Astrocyte (in vitro differentiated cells and primary cell): ENCODE measurements at regions not wholly inside any gene's neighbourhood (a gene's known extent, or its start where the extent isn't known, plus 50 kb on each side); places are given as distances from the start of the nearest gene placed in this dataset.

Experiments
- CTCF ChIP-seq: IDR thresholded peaks from 2 replicates; pipeline ENCODE4 v1.5.1; 2011; ENCODE audit warnings: low read depth, mild to moderate bottlenecking, inconsistent platforms, low read length, moderate library complexity; ENCODE audit not compliant: insufficient read depth
- EZH2 ChIP-seq: IDR thresholded peaks from 2 replicates; pipeline ENCODE4 v1.6.1; 2012; ENCODE audit warnings: mild to moderate bottlenecking, low read length, inconsistent platforms; ENCODE audit not compliant: insufficient read depth

- no peak for TF ChIP-seq CTCF
- TF ChIP-seq EZH2 = no peak
Measured at GRCh38 chr4:14668296-14668695, 334.0 kb upstream of the CPEB2 start.
